Fibroblast of lung (primary cell): ENCODE measurements at regions not wholly inside any gene's neighbourhood (a gene's known extent, or its start where the extent isn't known, plus 50 kb on each side); places are given as distances from the start of the nearest gene placed in this dataset.

Source experiments
- CTCF ChIP-seq, 2 donors: IDR thresholded peaks in 1 of 2; conservative IDR thresholded peaks in 1 of 2; 1 replicate in 1 of 2; 2 replicates in 1 of 2; pipeline ENCODE4 v1.5.1; 2011 to 2012; ENCODE audit warnings: low read length in 2 of 2, control low read depth in 1 of 2, inconsistent platforms in 1 of 2, low read depth in 1 of 2, mild to moderate bottlenecking in 1 of 2
- EZH2 ChIP-seq: IDR thresholded peaks from 2 replicates; pipeline ENCODE4 v1.5.1; 2012; ENCODE audit warnings: low read length, control low read depth, mild to moderate bottlenecking; ENCODE audit errors: missing control alignments

DNA sequence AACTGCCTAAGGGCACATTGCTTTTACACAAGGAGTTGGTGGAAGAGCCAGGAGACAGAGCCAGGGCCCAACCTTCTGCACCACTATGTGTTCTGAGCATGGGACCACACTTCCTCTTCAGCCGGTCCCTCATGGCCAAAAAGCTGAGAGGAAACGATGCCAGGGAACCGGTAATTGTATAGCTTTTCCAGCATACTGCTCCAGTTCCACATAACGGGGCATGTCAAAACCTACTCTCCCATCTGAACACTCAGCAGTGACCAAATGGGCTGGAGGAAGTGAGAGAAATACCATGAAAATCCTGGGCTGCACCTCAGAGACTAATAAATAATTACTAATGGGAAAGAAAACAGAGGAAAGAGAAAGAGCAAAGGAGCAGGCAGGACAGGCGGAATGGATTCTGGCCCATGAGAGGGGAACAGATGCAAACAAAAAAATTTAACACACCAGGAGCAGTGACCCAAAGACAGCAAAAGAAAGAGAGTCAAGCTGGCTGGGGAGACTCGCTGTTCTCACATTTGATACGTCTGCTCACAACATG, 52.0 kb upstream of the BMP2 start:
- TF ChIP-seq CTCF (conservative IDR thresholded peaks at IDR 0.05 in 1 of 2, IDR thresholded peaks at IDR 0.05 in 1 of 2; ENCODE audit: low read depth in 1 of 2, low read length in 2 of 2) (no peak), EZH2 (no peak)
